HG02610 (cell line): ENCODE measurements at regions not wholly inside any gene's neighbourhood (a gene's known extent, or its start where the extent isn't known, plus 50 kb on each side); places are given as distances from the start of the nearest gene placed in this dataset.

Experiments used
- ATAC-seq: cut with Tn5 transposase; IDR thresholded peaks from one replicate; pipeline ENCODE4 v1.9.1; 2021; ENCODE audit warnings: mild to moderate bottlenecking, moderate library complexity; ENCODE audit not compliant: unreplicated experiment

DNA sequence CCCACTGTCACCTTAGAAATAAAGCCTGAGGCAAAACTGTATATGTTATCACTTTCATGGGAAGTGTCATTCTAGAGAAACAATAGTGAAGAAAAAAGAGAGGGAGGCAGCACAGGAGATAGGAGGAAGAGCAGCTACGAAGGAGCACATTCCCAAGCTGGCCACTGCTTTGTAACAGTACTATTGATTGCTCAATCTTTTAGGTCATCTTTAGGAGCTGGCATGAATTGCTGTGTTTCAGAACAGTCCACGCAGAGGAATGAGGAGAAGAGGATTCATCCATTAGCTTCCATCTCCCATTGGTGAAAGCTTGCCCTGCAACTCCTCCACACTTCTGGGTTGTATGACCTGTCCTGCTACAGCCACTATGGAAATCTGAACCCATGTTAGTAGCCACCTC is 372.5 kb upstream of the DDHD1 start:
- no peak for ATAC-seq

DNA sequence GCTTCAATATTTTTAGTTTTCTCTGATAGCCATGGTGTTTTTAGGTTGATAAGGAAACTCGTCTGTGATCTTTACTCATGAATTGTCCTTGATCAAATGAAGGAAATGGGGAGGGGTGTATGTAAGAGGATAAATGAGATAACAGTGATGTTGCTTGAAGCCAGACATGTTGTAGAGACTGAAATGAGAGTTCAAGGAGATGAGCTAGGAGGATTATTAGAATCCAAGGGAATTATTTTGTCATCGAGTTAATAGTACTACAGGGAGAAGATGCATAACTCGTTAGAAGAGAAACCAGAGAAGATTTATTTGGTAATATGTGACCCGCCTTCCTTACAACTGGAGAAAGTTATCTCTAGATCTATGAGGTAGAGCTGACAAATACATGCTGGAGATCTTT is 371.3 kb upstream of the DDHD1 start:
- no peak for ATAC-seq

DNA sequence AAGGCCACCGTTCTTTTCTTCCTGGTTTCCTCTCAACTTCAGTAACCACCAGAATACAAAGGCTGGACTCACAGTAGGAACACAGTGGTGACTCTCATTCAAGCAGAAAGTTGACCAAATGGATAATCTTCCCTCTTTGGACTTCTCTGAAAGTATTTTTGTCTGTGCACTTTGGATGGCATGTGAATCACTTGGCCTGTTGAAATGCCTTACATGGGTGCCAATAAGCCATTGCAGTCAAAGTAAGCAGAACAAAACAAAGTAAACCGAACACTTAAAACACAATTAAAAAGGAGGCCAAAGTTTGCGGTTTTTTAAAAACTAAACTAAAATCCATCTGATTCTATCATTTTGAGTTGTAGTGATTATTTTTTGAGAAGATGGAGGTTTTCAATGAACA is 370.1 kb upstream of the DDHD1 start:
- ATAC-seq, result no peak

DNA sequence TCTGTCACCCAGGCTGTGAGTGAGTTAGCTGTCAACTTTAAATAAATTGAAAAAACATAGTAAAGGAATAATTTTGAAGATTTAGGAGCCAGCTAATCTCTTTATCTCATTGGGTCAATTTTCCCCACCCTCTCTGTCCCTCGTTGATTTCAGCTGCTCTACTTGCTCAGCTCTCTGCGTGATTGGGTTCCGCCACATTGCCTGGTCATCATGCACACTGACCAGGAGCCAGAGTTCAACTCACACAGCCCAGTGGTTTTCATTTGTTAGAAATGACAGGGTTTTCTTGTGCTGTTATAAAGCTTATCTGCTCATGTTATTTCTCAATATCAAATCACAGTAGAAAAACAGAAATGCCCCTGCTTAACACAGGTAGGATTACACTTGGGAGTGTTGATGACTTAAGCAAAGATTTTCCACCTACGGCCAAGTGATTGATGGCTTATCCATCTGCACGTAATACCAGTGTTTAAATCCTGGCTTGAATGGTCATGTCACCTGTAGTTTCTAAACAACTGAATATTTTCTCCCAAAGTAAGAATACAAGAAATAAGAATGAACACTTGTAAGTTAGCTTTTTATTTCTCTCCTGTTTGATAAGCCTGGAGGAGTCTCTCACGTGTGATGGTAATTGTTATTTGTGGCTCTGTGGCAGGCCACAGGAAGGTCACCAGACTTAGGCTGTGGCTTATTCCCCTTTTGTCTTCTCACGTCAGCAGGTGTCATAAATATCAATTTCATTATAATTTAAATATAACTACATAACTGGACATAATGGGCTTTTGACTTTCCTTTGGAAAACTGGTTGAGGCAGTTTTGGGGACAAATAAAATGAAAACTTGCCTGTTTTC is 367.2 kb upstream of the DDHD1 start:
- ATAC-seq, result no peak

DNA sequence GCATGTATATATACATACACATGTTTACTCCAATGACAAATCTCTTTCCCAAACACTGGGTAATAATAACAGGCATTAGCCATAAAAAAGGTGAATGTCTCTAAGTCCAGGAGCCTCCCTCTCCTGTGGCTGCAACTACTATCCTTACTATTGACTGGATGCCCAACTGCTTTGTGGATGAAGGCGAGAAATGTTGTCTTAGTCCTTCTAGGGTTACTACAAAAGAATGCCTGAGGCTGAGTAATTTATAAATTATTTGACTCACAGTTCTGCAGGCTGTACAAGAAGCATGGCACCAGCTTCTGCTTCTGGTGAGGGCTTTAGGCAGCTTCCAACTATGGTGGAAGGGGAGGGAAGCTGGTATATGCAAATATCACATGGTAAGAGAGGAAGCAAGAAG is 366.0 kb upstream of the DDHD1 start:
- ATAC-seq, result no peak

DNA sequence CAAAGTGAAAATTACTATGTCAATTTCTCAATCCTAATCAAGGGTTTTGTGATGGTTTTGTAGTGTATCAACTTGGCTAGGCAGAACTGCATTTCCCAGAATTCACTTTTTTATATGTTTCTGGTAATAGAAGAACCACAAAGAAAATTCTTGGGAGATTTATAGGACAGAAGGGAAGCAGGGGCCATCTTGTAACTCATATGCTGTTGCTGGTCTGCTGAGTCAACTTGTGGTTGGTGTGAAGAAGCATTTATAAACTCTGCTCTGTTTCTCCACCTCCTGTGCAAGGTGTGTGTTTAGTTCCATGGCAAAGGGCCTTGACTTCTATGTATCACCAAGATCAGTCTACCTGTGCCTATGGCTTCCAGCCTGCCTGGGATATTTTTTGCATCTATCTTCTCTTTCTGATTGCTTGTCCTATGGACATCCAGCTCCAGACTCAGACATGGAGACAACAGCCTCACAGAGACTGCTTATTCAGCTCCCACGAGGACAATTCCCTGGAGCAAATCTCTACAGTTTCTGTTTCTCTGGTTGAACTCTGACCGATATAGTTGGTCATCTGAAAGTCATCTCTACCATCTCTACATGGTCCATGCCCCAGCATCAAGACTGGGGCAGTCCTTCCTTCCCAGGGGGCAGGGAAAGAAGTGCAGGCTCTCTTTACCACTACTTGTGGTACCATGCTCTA is 364.3 kb upstream of the DDHD1 start:
- no peak for ATAC-seq

DNA sequence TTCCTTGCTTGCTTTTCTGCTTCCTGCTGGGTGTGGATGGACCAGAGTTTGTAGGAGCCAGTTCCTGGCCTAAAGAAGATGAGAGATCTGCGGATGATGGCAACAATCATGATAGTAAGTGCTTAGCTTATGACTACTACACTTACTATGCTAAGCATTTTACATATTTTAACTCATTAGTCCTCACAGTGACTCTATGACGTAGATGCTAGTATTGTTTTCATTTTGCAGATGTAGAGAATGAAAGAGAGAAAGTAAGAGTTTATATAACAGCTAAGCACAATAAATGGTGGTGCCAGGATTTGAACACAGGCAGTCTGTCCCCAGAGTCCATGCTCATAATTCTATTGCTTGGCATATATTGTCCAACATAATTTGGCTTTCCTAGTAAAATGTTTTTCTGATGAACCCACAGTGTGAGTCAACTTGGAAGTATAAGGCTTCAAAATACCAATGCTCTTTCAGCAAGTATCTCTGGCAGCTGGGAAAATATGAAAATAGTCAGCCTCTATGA is 363.2 kb upstream of the DDHD1 start:
- ATAC-seq, result no peak

DNA sequence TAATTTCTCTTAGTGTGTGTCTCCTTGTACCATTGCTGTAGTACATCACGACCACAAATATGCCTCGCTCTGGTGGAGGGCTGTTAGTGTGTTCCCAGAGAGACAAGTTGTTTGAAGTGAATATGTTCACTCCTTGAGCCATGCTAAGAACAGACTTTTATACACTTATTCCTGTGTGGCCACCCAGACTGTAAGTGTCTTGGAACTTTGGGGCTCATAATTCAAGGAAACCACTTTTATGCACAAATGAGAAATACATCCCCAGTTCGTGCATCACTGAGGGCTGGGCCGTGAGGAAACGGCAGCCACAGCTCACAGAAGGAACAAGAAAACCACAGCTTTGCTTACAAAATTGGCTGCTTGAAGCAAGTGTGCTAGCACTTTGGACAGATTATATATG is 362.2 kb upstream of the DDHD1 start:
- no peak for ATAC-seq

DNA sequence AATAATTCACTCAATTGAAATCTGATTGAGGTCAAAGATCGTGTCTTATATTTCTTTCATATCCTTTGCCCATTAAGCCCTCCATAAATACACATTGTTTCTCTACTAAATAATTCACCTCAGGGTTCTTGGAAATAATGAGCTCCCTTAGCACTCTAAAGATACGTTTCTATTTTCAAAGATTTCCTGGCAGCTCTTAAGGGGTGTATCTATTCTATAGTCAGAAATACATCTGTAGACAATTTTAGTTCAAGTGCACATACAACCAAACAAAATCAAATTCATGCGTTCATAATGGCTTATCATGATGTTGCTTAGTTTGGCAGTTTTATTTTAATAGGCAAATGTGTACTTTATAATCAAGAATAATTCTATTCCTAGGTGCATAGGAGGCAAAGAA is 361.1 kb upstream of the DDHD1 start:
- ATAC-seq, result no peak

GRCh38 chr14:53510281-53510912 is 357.3 kb upstream of the DDHD1 start:
- no peak for ATAC-seq

GRCh38 chr14:53509276-53510244 is 356.4 kb upstream of the DDHD1 start:
- no peak for ATAC-seq

- ATAC-seq, result no peak
Measured at GRCh38 chr14:53501361-53502211, 348.5 kb upstream of the DDHD1 start.

DNA sequence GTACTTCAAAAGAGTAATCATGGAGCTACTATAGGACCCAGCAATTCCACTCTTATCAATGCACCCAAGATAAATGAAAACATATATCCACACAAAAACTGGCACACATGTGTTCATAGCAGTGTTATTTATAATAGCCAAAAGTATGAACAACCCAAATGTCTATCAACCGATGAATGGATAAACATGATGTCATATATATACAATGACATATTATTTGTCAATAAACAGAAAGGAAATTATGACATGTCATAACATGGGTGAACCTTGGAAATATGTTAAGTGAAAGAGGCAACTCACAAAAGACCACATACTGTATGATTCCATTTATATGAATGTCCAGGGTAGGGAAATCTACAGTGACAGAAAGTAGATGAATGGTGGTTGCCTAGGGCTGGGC is 347.1 kb upstream of the DDHD1 start:
- no peak for ATAC-seq

DNA sequence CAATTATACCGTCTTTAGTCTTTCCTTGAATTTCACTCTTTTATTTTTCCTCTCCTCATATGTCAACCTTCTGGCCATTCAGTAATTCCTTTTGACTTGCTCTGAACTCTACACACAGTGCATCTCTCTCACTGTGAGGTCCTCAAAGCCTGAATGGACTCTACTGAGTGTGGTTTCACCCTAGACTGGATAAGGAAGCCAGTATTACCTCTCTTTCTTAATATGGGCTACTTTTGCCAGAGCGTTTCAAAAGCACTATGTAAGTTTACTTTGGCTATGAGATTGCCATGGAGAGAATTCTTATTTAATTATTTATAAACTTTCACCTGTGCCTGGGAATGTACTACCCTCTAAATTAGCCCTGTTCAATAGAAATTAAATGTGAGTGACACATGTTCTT is 343.5 kb upstream of the DDHD1 start:
- no peak for ATAC-seq

- no peak for ATAC-seq
Measured at GRCh38 chr14:53495846-53496343, 342.8 kb upstream of the DDHD1 start.

GRCh38 chr14:53494587-53494986 is 341.5 kb upstream of the DDHD1 start:
- no peak for ATAC-seq

- ATAC-seq, result no peak
Measured at GRCh38 chr14:53493860-53494259, 340.7 kb upstream of the DDHD1 start.

GRCh38 chr14:53493320-53493719 is 340.2 kb upstream of the DDHD1 start:
- ATAC-seq, result no peak

DNA sequence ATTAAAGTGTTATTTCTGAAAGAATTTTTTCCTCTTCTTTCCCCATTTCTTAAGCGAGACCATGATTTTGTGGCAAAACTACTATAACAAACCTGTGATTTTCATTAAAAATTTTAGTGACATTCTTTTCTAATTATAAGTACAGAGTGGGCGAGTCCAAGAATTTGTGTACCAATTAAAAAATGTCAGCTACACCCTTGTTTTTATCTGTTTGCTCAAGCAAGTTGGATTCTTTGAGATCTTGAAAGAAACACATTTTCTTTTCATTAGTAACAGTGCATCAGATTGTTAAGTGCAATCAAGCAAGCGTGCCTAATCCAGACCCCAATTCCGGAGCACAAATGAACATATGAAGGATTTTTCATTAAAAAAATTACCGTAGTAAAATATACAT is 338.8 kb upstream of the DDHD1 start:
- ATAC-seq, result no peak
